ENCODE measurements at regions not wholly inside any gene's neighbourhood (a gene's known extent, or its start where the extent isn't known, plus 50 kb on each side); places are given as distances from the start of the nearest gene placed in this dataset.

GRCh38 chr13:109666656-109667055 is 119.7 kb downstream of the IRS2 start:
- Histone ChIP-seq H3K27ac (ENCODE audit: low read length) (no peak overlapping the region), H3K9ac (ENCODE audit: low read depth, low read length) (no peak overlapping the region), H2AFZ (ENCODE audit: low read depth, low read length) (no peak overlapping the region)

GRCh38 chr13:109665781-109666249 is 120.6 kb downstream of the IRS2 start:
- Histone ChIP-seq H3K27ac (ENCODE audit: low read length) (no peak overlapping the region), H3K4me1 (ENCODE audit: insufficient read depth, low read length) (peaks cover 7% of the 10 kb centered on the region), H3K4me2 (ENCODE audit: insufficient read depth, low read length) (no peak overlapping the region), H3K9me3 (ENCODE audit: insufficient read depth, low read length, severe bottlenecking) (no peaks in the 10 kb centered on the region), H4K20me1 (ENCODE audit: insufficient read depth, low read length) (peaks cover 30% of the 10 kb centered on the region), H2AFZ (ENCODE audit: low read depth, low read length) (no peak overlapping the region), H3K9ac (ENCODE audit: low read depth, low read length) (no peak overlapping the region), H3K36me3 (ENCODE audit: insufficient read depth, low read length) (peaks cover 18% of the 10 kb centered on the region), H3K4me3 (ENCODE audit: low read depth in 1 of 2, low read length in 2 of 2) (no peak overlapping the region), H3K79me2 (ENCODE audit: insufficient read depth, low read length) (peaks cover 80% of the 10 kb centered on the region), H3K27me3 (ENCODE audit: insufficient read depth, low read length, poor library complexity) (no peaks in the 10 kb centered on the region)
- ATAC-seq (ENCODE audit: insufficient read depth, low read depth) (no peak), DNase-seq (no peak)
- TF ChIP-seq EZH2 (IDR thresholded peaks at IDR 0.05; ENCODE audit: borderline replicate concordance, low read depth, low read length, severe bottlenecking) (no peak), CTCF (IDR thresholded peaks at IDR 0.05; ENCODE audit: borderline replicate concordance, extremely low read depth, low read length, poor library complexity, severe bottlenecking) (no peak)

More at GRCh38 chr13:109666656-109667055, 119.7 kb downstream of the IRS2 start:
- peaks cover 80% of the 10 kb centered on the region for H3K79me2 ChIP-seq (ENCODE audit: insufficient read depth, low read length)
- DNase-seq (no peak), ATAC-seq (ENCODE audit: insufficient read depth, low read depth) (no peak)
- no peaks in the 10 kb centered on the region for H3K9me3 ChIP-seq (ENCODE audit: insufficient read depth, low read length, severe bottlenecking)
- H3K27me3 ChIP-seq (ENCODE audit: insufficient read depth, low read length, poor library complexity) = no peaks in the 10 kb centered on the region
- H3K4me3 ChIP-seq (ENCODE audit: low read depth in 1 of 2, low read length in 2 of 2) = no peak overlapping the region
- peaks cover 22% of the 10 kb centered on the region for H3K36me3 ChIP-seq (ENCODE audit: insufficient read depth, low read length)
- peaks cover 32% of the 10 kb centered on the region for H4K20me1 ChIP-seq (ENCODE audit: insufficient read depth, low read length)
- H3K4me1 ChIP-seq (ENCODE audit: insufficient read depth, low read length) = peaks cover 7% of the 10 kb centered on the region
- H3K4me2 ChIP-seq (ENCODE audit: insufficient read depth, low read length) = no peak overlapping the region
- TF ChIP-seq CTCF (IDR thresholded peaks at IDR 0.05; ENCODE audit: borderline replicate concordance, extremely low read depth, low read length, poor library complexity, severe bottlenecking) = no peak
- TF ChIP-seq EZH2 (IDR thresholded peaks at IDR 0.05; ENCODE audit: borderline replicate concordance, low read depth, low read length, severe bottlenecking) = no peak

GRCh38 chr13:109665240-109665639 is 121.1 kb downstream of the IRS2 start:
- TF ChIP-seq EZH2 (IDR thresholded peaks at IDR 0.05; ENCODE audit: borderline replicate concordance, low read depth, low read length, severe bottlenecking) (no peak), CTCF (IDR thresholded peaks at IDR 0.05; ENCODE audit: borderline replicate concordance, extremely low read depth, low read length, poor library complexity, severe bottlenecking) (no peak)
- H3K4me1 ChIP-seq (ENCODE audit: insufficient read depth, low read length) = peaks cover 7% of the 10 kb centered on the region
- H3K36me3 ChIP-seq (ENCODE audit: insufficient read depth, low read length) = peaks cover 18% of the 10 kb centered on the region
- no peaks in the 10 kb centered on the region for H3K9me3 ChIP-seq (ENCODE audit: insufficient read depth, low read length, severe bottlenecking)
- no peaks in the 10 kb centered on the region for H3K27me3 ChIP-seq (ENCODE audit: insufficient read depth, low read length, poor library complexity)
- no peak overlapping the region for H3K4me2 ChIP-seq (ENCODE audit: insufficient read depth, low read length)
- no peak overlapping the region for H2AFZ ChIP-seq (ENCODE audit: low read depth, low read length)
- peaks cover 84% of the 10 kb centered on the region for H3K79me2 ChIP-seq (ENCODE audit: insufficient read depth, low read length)
- no peak overlapping the region for H3K9ac ChIP-seq (ENCODE audit: low read depth, low read length)
- no peak for ATAC-seq (ENCODE audit: insufficient read depth, low read depth)
- peaks cover 29% of the 10 kb centered on the region for H4K20me1 ChIP-seq (ENCODE audit: insufficient read depth, low read length)
- no peak for DNase-seq
- no peak overlapping the region for H3K27ac ChIP-seq (ENCODE audit: low read length)
- H3K4me3 ChIP-seq (ENCODE audit: low read depth in 1 of 2, low read length in 2 of 2) = no peak overlapping the region

Data from DND-41 (cell line).